Esophagus squamous epithelium (tissue), 4 donors: ENCODE measurements at regions not wholly inside any gene's neighbourhood (a gene's known extent, or its start where the extent isn't known, plus 50 kb on each side); places are given as distances from the start of the nearest gene placed in this dataset.
"Not testable (repeated sequence)": the region's sequence is repeated elsewhere in the genome, so short reads cannot be mapped to it uniquely, and the experiment has no call there.

ENCODE experiments used
- POLR2A ChIP-seq, 4 donors: fragments of 450-650 bp; IDR thresholded peaks; one replicate each; pipeline ENCODE4 v1.6.1; 2017; ENCODE audit warnings: antibody characterized with exemption in 4 of 4, mild to moderate bottlenecking in 4 of 4, moderate library complexity in 3 of 4
- TF ChIP-seq, protein P1 (sequence below), 6 experiments: fragments of 450-650 bp in 4 of 6; fragments of 200-600 bp in 2 of 6; sonication (generic) in 2 of 6; IDR thresholded peaks; one replicate each; pipeline ENCODE4 v1.5.1; 2016 to 2019; ENCODE audit warnings: antibody characterized with exemption in 6 of 6, mild to moderate bottlenecking in 4 of 6, moderate library complexity in 4 of 6

- TF ChIP-seq, protein P1, sequence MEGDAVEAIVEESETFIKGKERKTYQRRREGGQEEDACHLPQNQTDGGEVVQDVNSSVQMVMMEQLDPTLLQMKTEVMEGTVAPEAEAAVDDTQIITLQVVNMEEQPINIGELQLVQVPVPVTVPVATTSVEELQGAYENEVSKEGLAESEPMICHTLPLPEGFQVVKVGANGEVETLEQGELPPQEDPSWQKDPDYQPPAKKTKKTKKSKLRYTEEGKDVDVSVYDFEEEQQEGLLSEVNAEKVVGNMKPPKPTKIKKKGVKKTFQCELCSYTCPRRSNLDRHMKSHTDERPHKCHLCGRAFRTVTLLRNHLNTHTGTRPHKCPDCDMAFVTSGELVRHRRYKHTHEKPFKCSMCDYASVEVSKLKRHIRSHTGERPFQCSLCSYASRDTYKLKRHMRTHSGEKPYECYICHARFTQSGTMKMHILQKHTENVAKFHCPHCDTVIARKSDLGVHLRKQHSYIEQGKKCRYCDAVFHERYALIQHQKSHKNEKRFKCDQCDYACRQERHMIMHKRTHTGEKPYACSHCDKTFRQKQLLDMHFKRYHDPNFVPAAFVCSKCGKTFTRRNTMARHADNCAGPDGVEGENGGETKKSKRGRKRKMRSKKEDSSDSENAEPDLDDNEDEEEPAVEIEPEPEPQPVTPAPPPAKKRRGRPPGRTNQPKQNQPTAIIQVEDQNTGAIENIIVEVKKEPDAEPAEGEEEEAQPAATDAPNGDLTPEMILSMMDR (IDR thresholded peaks at IDR 0.05), result not testable (repeated sequence)
- TF ChIP-seq POLR2A (IDR thresholded peaks at IDR 0.05), result not testable (repeated sequence)
Measured at GRCh38 chr7:109467729-109468128, 898.1 kb downstream of the DNAJB9 start.
